ENCODE measurements at regions not wholly inside any gene's neighbourhood (a gene's known extent, or its start where the extent isn't known, plus 50 kb on each side); places are given as distances from the start of the nearest gene placed in this dataset.

DNA sequence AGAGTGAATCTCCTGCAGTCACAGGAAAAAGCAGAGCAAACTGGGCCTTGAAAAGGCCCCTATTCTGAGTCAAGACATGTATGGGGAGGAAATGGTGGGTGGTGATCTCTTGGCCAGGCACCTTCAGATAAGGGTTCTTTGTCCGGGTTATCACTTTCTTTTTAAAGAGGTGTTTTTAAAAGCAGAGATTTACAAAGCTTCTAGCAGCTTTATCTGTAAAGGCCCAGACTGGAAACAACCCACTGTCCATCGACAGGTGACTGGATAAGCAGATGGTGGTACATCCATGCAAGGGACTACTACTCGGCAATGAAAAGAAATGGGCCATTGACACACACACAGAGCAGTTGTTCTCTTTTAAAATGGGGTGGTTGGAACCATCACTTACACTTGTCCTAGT, 596.7 kb upstream of the MKI67 start:
- TF ChIP-seq CTCF (IDR thresholded peaks at IDR 0.05): no peak
- no peak for TF ChIP-seq POLR2A (IDR thresholded peaks at IDR 0.05)
